ENCODE measurements at regions not wholly inside any gene's neighbourhood (a gene's known extent, or its start where the extent isn't known, plus 50 kb on each side); places are given as distances from the start of the nearest gene placed in this dataset.

- Histone ChIP-seq H3K4me1 (ENCODE audit: control insufficient read depth, insufficient read depth, low read length) (no peaks in the 10 kb centered on the region), H3K14ac (replicated peaks; ENCODE audit: low read depth, low read length) (no peak overlapping the region), H4K5ac (ENCODE audit: low read depth, low read length) (no peak overlapping the region), H3K18ac (ENCODE audit: low read depth, low read length) (no peak overlapping the region), H2AK5ac (ENCODE audit: low read depth, low read length) (no peak overlapping the region), H4K20me1 (ENCODE audit: insufficient read depth, low read length) (no peaks in the 10 kb centered on the region), H3K9me1 (ENCODE audit: insufficient read depth, low read length) (no peaks in the 10 kb centered on the region), H3K56ac (ENCODE audit: extremely low read depth, insufficient read depth, low read length) (no peak overlapping the region), H4K8ac (ENCODE audit: low read depth in 2 of 2, low read length in 2 of 2) (no peak overlapping the region), H3K27me3 (ENCODE audit: control insufficient read depth, insufficient read depth, low read length) (no peaks in the 10 kb centered on the region), H3K9ac (ENCODE audit: low read depth, low read length) (no peak overlapping the region), H2BK120ac (ENCODE audit: low read depth, low read length) (no peak overlapping the region), H2AFZ (replicated peaks; ENCODE audit: low read length, poor library complexity) (no peak overlapping the region), H3K79me1 (ENCODE audit: low read depth in 1 of 2, low read length in 2 of 2) (no peaks in the 10 kb centered on the region), H3K4me2 (ENCODE audit: low read depth, low read length) (no peak overlapping the region), H3K9me3 (ENCODE audit: control insufficient read depth, insufficient read depth, low read length) (peaks cover 12% of the 10 kb centered on the region), H3K36me3 (ENCODE audit: control insufficient read depth, insufficient read depth, low read length) (no peaks in the 10 kb centered on the region), H2AK9ac (replicated peaks; ENCODE audit: low read depth, low read length, poor library complexity) (no peak overlapping the region), H3K27ac (ENCODE audit: insufficient read depth, low read length) (no peak overlapping the region), H3K4me3 (ENCODE audit: insufficient read depth, low read depth, low read length) (no peak overlapping the region), H3K23ac (ENCODE audit: low read depth, low read length) (no peak overlapping the region), H2BK5ac (ENCODE audit: low read depth, low read length, poor library complexity, severe bottlenecking) (no peak overlapping the region), H2BK20ac (ENCODE audit: low read depth, low read length) (no peak overlapping the region), H4K91ac (ENCODE audit: insufficient read depth, low read depth, low read length) (no peak overlapping the region), H2BK15ac (ENCODE audit: low read depth, low read length) (no peak overlapping the region), H3K4ac (ENCODE audit: low read depth, low read length) (no peak overlapping the region)
- dilution Hi-C loops (cut with HindIII; ENCODE audit: low sequenced_read_pairs, unreplicated experiment) = no loop called here
- BruUV-seq (replicated peaks) = no TSS peak
- CTCF ChIA-PET = no interaction called here
- in situ Hi-C loops (cut with MboI; ENCODE audit: low sequenced_read_pairs) = no loop called here
- no peak for ATAC-seq (ENCODE audit: low read depth)
- POLR2A ChIA-PET (ENCODE audit: unreplicated experiment) = no interaction called here
- TF ChIP-seq CTCF (conservative IDR thresholded peaks at IDR 0.05; ENCODE audit: low read depth, low read length) (no peak), POLR2A (IDR thresholded peaks at IDR 0.05; ENCODE audit: low read depth, low read length) (no peak), NFE2L2 (IDR thresholded peaks at IDR 0.05; ENCODE audit: low read depth, low read length) (no peak), MXI1 (IDR thresholded peaks at IDR 0.05; ENCODE audit: borderline replicate concordance, low read depth, low read length) (no peak), MAZ (IDR thresholded peaks at IDR 0.05; ENCODE audit: borderline replicate concordance, low read depth, low read length) (no peak), CHD1 (IDR thresholded peaks at IDR 0.05; ENCODE audit: low read depth, low read length) (no peak), CEBPB (IDR thresholded peaks at IDR 0.05; ENCODE audit: low read depth, low read length) (no peak), RAD21 (IDR thresholded peaks at IDR 0.05; ENCODE audit: low read length) (no peak), FOS (IDR thresholded peaks at IDR 0.05; ENCODE audit: low read depth, low read length) (no peak), BHLHE40 (IDR thresholded peaks at IDR 0.05; ENCODE audit: low read depth, low read length) (no peak), SMC3 (IDR thresholded peaks at IDR 0.05; ENCODE audit: low read depth, low read length) (no peak), USF2 (IDR thresholded peaks at IDR 0.05; ENCODE audit: low read depth, low read length) (no peak), RFX5 (IDR thresholded peaks at IDR 0.05; ENCODE audit: low read depth, low read length) (no peak), MAFK (IDR thresholded peaks at IDR 0.05; ENCODE audit: low read depth, low read length) (no peak), RCOR1 (IDR thresholded peaks at IDR 0.05; ENCODE audit: insufficient replicate concordance, low read length) (no peak)
- TF ChIP-seq, protein P1, sequence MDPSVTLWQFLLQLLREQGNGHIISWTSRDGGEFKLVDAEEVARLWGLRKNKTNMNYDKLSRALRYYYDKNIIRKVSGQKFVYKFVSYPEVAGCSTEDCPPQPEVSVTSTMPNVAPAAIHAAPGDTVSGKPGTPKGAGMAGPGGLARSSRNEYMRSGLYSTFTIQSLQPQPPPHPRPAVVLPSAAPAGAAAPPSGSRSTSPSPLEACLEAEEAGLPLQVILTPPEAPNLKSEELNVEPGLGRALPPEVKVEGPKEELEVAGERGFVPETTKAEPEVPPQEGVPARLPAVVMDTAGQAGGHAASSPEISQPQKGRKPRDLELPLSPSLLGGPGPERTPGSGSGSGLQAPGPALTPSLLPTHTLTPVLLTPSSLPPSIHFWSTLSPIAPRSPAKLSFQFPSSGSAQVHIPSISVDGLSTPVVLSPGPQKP (IDR thresholded peaks at IDR 0.05; ENCODE audit: borderline replicate concordance, low read depth, low read length) = no peak
- no CpG with 5 or more reads among the region's 3 CpGs for WGBS, 2 experiments (ENCODE audit: extremely low coverage in 2 of 2, insufficient read length in 1 of 2)
- intact Hi-C loops (cut with micrococcal nuclease) = no loop called here
- no peak for DNase-seq
These were observed 1023.6 kb upstream of the HS3ST1 start for GRCh38 chr4:12452291-12452690.
